GM19238 (cell line): ENCODE measurements at regions not wholly inside any gene's neighbourhood (a gene's known extent, or its start where the extent isn't known, plus 50 kb on each side); places are given as distances from the start of the nearest gene placed in this dataset.

Experiments
- DNase-seq: peaks from one replicate; pipeline ENCODE4 v3.0.0; 2011; ENCODE audit warnings: low spot score; ENCODE audit not compliant: insufficient read length

- no peak for DNase-seq
Measured at GRCh38 chr6:97572943-97573342, 289.9 kb upstream of the MMS22L start.

DNA sequence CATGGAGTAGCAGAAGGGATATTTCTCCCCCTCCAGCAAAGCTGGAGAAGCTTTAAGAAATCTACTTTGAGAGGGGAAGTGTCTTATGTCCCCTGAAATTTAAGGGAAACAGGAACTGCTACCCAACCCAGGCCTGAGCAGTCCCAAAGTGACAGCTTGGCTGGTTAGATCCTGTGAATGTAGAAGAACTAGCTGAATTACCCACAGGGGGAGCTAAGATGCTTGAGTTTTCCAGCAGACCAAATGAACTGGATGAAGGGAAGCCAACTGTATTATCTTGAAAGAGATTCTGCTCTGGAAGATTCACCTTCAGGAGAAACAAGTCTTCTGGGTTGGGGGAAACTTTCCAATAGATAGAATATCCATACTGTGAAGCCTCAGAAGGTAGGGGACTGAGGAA, 303.3 kb upstream of the MMS22L start:
- no peak for DNase-seq

DNA sequence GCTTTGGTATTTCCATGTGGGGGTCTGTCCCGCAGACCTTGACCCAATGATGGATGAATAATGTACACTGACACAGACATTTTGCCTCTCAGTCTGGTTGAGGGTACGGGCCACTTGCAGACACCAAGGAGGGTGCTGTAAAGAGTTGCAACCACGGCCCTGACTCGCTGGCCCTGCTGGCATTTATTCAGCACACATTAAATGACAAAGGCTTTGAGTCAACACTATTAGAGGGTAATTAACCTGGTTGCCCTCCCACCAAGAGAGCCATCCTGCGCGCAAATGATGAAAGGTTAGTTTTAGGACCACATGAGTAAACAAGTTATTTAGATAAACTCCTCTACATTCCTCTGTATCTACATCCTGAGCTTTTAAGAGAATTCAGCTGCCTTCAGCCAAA, 308.9 kb upstream of the MMS22L start:
- no peak for DNase-seq

- no peak for DNase-seq
Measured at GRCh38 chr6:97594844-97595243, 311.8 kb upstream of the MMS22L start.

- DNase-seq = no peak
Measured at GRCh38 chr6:97621111-97621510, 338.1 kb upstream of the MMS22L start.

DNA sequence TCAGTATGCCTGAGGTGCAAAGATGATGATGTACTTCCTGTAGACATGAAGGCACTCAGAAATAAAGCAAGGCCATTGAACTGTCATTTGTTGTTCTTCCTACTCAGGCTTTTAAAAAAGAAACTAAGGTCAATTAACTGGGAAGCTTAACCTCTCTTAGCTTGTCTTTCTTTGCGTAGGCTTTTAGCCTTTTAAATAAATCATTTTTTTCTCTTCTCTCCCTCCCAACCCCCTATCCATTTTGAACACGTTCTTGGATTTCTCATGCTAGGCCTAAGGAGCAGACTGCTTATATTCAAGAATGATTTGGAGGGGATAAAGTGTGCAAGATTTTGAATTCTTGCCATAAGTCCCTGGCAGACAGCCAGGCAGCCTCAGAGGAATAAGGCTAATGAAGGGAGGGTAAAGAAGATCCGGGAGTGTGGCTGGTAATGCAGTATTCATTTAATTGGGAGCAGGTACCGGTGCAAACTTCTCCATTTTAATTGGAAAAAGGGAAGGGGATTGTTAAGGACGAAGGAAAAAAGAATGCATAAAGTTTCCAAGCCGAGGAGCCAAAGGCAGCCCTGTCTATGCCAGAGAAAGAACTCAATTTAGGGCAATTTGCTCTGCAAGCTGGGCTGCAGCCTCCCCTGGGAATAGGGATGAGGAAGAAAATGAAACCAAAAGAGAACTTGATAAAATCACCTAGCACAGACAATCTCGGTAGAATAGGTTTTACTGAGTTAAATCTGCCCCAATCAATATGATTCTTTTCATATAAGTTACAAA, 343.8 kb upstream of the MMS22L start:
- DNase-seq = no peak

- DNase-seq = no peak
Measured at GRCh38 chr6:97629180-97629579, 346.2 kb upstream of the MMS22L start.

DNA sequence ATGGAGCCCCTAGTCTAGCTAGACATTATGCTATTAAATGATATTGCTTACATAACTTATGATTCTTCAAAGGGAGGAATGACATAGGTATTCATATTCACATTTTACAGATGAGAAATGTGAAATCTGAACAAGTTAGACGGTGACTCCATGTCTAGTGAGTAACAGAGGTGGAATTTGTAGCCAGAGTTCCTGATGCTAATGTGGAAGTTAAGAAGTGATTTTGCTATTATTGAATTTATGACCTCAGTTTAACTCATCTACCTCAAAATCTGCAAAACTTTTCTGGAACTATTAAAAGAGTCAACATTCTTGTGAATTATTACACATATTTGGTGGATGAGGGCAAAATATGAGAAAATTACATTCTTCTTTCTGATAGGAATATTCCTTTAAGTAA, 347.6 kb upstream of the MMS22L start:
- DNase-seq = no peak

GRCh38 chr6:97632341-97632740, 349.3 kb upstream of the MMS22L start:
- no peak for DNase-seq

DNA sequence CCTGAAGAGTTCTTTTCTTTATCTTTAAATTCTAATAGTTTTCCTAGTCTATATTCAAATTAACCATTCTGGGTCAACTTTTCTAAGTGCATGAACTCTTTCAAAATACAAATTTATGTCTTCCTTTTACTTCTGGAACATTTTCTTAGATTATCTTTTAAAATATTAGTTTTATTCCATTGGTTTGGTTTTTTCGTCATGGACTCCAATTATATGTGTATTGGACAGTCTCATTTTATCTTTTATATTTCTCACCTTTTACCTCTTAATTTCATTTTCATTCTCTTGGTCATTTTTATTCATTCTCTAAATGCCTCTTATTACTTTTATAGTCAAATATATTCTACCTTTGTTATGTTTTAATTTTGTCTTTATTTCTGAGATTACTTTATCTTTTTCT, 356.7 kb upstream of the MMS22L start:
- DNase-seq = no peak

DNA sequence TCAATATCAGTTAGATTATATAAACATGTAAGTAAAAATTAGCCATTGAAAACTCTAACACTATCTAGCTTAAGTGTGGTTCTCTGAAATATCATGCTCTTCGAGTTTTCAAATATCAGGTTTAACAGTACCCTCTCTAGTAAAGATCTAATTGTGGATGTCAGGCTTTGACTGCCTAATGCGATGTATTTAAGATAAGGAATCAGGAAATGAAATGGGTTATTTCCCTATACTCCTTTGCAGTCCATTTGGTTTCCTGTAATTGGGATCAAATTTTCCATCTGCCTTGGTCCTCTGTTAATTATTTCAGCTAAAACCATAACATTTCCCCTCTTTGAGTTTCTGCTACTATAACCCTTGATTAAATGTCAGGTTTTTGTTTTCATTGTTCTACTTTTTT, 361.3 kb upstream of the MMS22L start:
- no peak for DNase-seq

GRCh38 chr6:97645757-97646156, 362.7 kb upstream of the MMS22L start:
- DNase-seq = no peak

DNA sequence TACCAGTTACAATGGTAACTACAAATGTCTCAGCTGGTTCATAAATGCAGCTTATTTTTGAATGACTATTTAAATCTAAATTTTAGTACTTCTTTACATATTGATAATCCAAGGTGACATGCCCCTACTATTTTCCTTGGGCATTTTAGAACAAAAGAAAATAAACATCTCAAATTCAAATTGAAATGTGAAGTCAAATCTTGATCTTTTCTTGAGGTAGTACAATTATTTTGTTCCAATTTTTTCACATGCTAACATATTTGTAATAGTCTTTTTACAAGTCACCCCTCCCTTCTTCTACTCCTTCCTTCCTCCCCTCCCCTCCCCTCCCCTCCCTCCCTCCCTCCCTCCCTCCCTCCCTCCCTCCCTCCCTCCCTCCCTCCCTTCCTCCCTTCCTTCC, 370.1 kb upstream of the MMS22L start:
- no peak for DNase-seq

DNA sequence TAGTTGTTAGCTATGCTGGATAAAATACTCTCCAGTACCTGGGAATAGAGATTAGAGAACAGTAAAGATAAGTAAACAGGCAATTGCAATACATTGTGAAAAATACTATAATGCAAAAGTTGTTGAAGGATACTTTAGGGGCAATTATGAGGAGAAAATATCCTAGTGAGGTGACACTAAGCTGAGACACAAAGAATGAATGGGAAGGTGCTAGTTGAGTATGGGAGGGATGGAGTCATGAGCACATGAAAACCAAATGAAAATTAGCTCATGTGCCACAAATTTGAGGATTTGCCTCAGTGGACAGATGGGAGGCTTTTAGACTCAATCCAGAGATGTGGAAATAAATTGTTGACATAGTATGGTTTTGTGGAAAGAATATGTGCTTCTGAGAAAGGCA, 370.5 kb upstream of the MMS22L start:
- DNase-seq = no peak

- no peak for DNase-seq
Measured at GRCh38 chr6:97654674-97655073, 371.7 kb upstream of the MMS22L start.

GRCh38 chr6:97656236-97656635, 373.2 kb upstream of the MMS22L start:
- no peak for DNase-seq

GRCh38 chr6:97656706-97657350, 373.8 kb upstream of the MMS22L start:
- DNase-seq = no peak

GRCh38 chr6:97658090-97658489, 375.1 kb upstream of the MMS22L start:
- DNase-seq = no peak

GRCh38 chr6:97663252-97663651, 380.2 kb upstream of the MMS22L start:
- DNase-seq = no peak

GRCh38 chr6:97665446-97665845, 382.4 kb upstream of the MMS22L start:
- DNase-seq = no peak

DNA sequence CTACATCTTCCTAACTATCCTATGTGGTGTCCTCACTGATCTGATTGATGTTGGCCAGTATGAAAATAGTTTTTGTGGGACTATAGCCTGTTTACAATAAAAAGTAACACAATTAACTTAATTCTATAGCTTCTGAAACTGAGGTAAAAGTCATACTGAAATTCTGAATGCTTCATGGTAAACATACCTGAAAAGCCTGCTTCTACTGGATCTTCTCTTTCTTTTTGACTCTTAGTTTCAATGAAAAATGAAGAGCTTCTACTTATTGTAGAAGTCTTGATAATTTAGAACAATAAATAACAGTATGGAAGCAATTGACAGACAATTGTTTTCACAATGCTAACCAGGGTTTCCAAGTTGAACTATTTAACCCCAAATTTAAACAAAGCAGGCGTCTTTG, 383.9 kb upstream of the MMS22L start:
- DNase-seq = no peak

DNA sequence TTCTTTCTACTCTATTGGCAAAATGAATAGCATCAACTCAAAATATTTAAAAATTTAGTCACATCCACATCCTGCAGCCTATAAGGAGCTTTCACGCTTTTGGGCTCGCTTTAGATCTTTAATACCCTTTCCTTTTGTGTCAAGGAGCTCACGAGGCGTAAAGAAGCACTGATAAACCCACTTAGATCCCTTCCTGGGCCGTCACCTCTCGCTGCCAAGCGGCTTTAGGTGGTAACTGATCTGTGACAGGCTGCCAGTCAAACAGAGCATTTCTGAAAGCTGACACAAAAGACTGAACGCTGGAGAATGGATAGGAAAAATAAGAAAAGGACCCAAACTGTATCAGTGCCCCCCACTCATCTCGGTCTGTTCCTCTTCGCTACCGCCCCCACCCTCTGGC, 385.7 kb upstream of the MMS22L start:
- DNase-seq = no peak
